Smooth muscle cell (in vitro differentiated cells): ENCODE measurements at regions not wholly inside any gene's neighbourhood (a gene's known extent, or its start where the extent isn't known, plus 50 kb on each side); places are given as distances from the start of the nearest gene placed in this dataset.

Experiments used
- DNase-seq: peaks from one replicate; lab custom pipeline; 2025; ENCODE audit not compliant: unreplicated experiment; lab: John Stamatoyannopoulos, UW
- H2AFZ ChIP-seq: fragments of 200-600 bp; sonication (generic); 2 replicates; pipeline ENCODE4 v1.6.0; 2016; ENCODE audit warnings: antibody characterized with exemption, low read depth, mild to moderate bottlenecking
- H3F3A ChIP-seq: fragments of 200-600 bp; sonication (generic); 2 replicates; pipeline ENCODE4 v1.6.0; 2017; ENCODE audit warnings: antibody characterized with exemption, low read depth
- H3K27ac ChIP-seq: fragments of 200-600 bp; sonication (generic); 2 replicates; pipeline ENCODE4 v1.5.1; 2016; ENCODE audit warnings: low read depth, mild to moderate bottlenecking
- H3K27me3 ChIP-seq: fragments of 200-600 bp; sonication (generic); 2 replicates; pipeline ENCODE4 v1.6.1; 2016; ENCODE audit warnings: low read depth, mild to moderate bottlenecking
- H3K36me3 ChIP-seq: fragments of 200-600 bp; sonication (generic); 2 replicates; pipeline ENCODE4 v1.5.1; 2016; ENCODE audit warnings: low read depth
- H3K4me1 ChIP-seq: fragments of 200-600 bp; sonication (generic); 2 replicates; pipeline ENCODE4 v1.5.1; 2016; ENCODE audit warnings: low read depth
- H3K4me2 ChIP-seq: fragments of 200-600 bp; sonication (generic); 2 replicates; pipeline ENCODE4 v1.6.0; 2016; ENCODE audit warnings: mild to moderate bottlenecking
- H3K4me3 ChIP-seq: fragments of 200-600 bp; sonication (generic); 2 replicates; pipeline ENCODE4 v1.5.1; 2016; ENCODE audit warnings: mild to moderate bottlenecking
- H3K79me2 ChIP-seq: fragments of 200-600 bp; sonication (generic); 2 replicates; pipeline ENCODE4 v1.6.0; 2016; ENCODE audit warnings: low read depth, mild to moderate bottlenecking
- H3K9ac ChIP-seq: fragments of 200-600 bp; sonication (generic); 2 replicates; pipeline ENCODE4 v1.6.0; 2016; ENCODE audit warnings: low read depth
- H3K9me3 ChIP-seq: fragments of 200-600 bp; sonication (generic); replicated peaks from 2 replicates; pipeline ENCODE4 v1.5.1; 2016; ENCODE audit warnings: low read depth
- H4K20me1 ChIP-seq: fragments of 200-600 bp; sonication (generic); 2 replicates; pipeline ENCODE4 v1.6.0; 2016; ENCODE audit warnings: low read depth
- CTCF ChIP-seq: fragments of 200-600 bp; sonication (generic); IDR thresholded peaks from 2 replicates; pipeline ENCODE4 v1.5.1; 2017; ENCODE audit warnings: borderline replicate concordance, mild to moderate bottlenecking, antibody characterized with exemption; ENCODE audit not compliant: insufficient read depth, poor library complexity, severe bottlenecking
- WGBS: methylation state at CpG from one replicate; pipeline ENCODE4 v1.1.7; 2016; ENCODE audit warnings: low lambda C conversion rate; 5-methylcytosine and 5-hydroxymethylcytosine counted together

- Histone ChIP-seq H2AFZ (no peak overlapping the region), H3K9me3 (no peaks in the 10 kb centered on the region)
Measured at GRCh38 chr21:32947736-32948135, 78.0 kb upstream of the OLIG2 start.

GRCh38 chr21:32949701-32950100 is 76.0 kb upstream of the OLIG2 start:
- no peak for TF ChIP-seq CTCF
- H3K36me3 ChIP-seq: no peaks in the 10 kb centered on the region
- no peaks in the 10 kb centered on the region for H3F3A ChIP-seq
- 58% methylated on average over 3 of the region's 3 CpGs for WGBS
- no peaks in the 10 kb centered on the region for H3K27me3 ChIP-seq
- no peak overlapping the region for H2AFZ ChIP-seq
- no peak overlapping the region for H3K4me3 ChIP-seq
- H3K9ac ChIP-seq: no peak overlapping the region
- H3K4me2 ChIP-seq: no peak overlapping the region
- H3K4me1 ChIP-seq: peaks cover 25% of the 10 kb centered on the region
- no peaks in the 10 kb centered on the region for H3K79me2 ChIP-seq
- no peak for DNase-seq
- H3K27ac ChIP-seq: no peak overlapping the region
- no peaks in the 10 kb centered on the region for H3K9me3 ChIP-seq
- H4K20me1 ChIP-seq: no peaks in the 10 kb centered on the region

More at GRCh38 chr21:32947736-32948135, 78.0 kb upstream of the OLIG2 start:
- Histone ChIP-seq H3K4me1 (peaks cover 24% of the 10 kb centered on the region), H4K20me1 (no peaks in the 10 kb centered on the region), H3K4me3 (no peak overlapping the region), H3K79me2 (no peaks in the 10 kb centered on the region), H3K27me3 (no peaks in the 10 kb centered on the region), H3F3A (no peaks in the 10 kb centered on the region), H3K36me3 (no peaks in the 10 kb centered on the region), H3K27ac (no peak overlapping the region), H3K4me2 (no peak overlapping the region), H3K9ac (no peak overlapping the region)
- no peak for DNase-seq
- no peak for TF ChIP-seq CTCF
- 94% methylated on average over 1 of the region's 1 CpG for WGBS

- Histone ChIP-seq H3K27me3 (peaks cover 9% of the 10 kb centered on the region), H3K4me3 (no peak overlapping the region), H3K27ac (no peak overlapping the region), H3K36me3 (no peaks in the 10 kb centered on the region), H2AFZ (no peak overlapping the region), H3K9ac (no peak overlapping the region), H3K4me1 (peaks cover 38% of the 10 kb centered on the region), H3F3A (no peaks in the 10 kb centered on the region), H3K79me2 (no peaks in the 10 kb centered on the region), H3K9me3 (no peaks in the 10 kb centered on the region), H4K20me1 (no peaks in the 10 kb centered on the region), H3K4me2 (no peak overlapping the region)
- no peak for TF ChIP-seq CTCF
- no peak for DNase-seq
- WGBS: 71% methylated on average over 6 of the region's 6 CpGs
Measured at GRCh38 chr21:32951041-32951440, 74.7 kb upstream of the OLIG2 start.

GRCh38 chr21:32954353-32954752 is 71.4 kb upstream of the OLIG2 start:
- Histone ChIP-seq H3K79me2 (no peaks in the 10 kb centered on the region), H4K20me1 (no peaks in the 10 kb centered on the region), H3K27me3 (peaks cover 20% of the 10 kb centered on the region), H3K27ac (no peak overlapping the region), H3K4me1 (peaks cover 42% of the 10 kb centered on the region), H3K9ac (no peak overlapping the region), H3K4me2 (no peak overlapping the region), H3K4me3 (no peak overlapping the region), H3F3A (no peaks in the 10 kb centered on the region), H3K36me3 (no peaks in the 10 kb centered on the region), H3K9me3 (no peaks in the 10 kb centered on the region), H2AFZ (no peak overlapping the region)
- DNase-seq: no peak
- 65% methylated on average over 7 of the region's 7 CpGs for WGBS
- TF ChIP-seq CTCF: no peak
